GM23248 (cell line): ENCODE measurements at regions not wholly inside any gene's neighbourhood (a gene's known extent, or its start where the extent isn't known, plus 50 kb on each side); places are given as distances from the start of the nearest gene placed in this dataset.
"Not testable (repeated sequence)": the region's sequence is repeated elsewhere in the genome, so short reads cannot be mapped to it uniquely, and the experiment has no call there.

Experiments used
- DNase-seq: peaks from one replicate; pipeline ENCODE4 v3.0.0-alpha.2; 2015
- H2AFZ ChIP-seq: fragments of 200-600 bp; sonication (generic); 2 replicates; pipeline ENCODE4 v1.6.1; 2016; ENCODE audit warnings: antibody characterized with exemption
- H3F3A ChIP-seq: fragments of 200-600 bp; sonication (generic); 2 replicates; pipeline ENCODE4 v1.6.1; 2016; ENCODE audit warnings: mild to moderate bottlenecking, antibody characterized with exemption, mixed run types; ENCODE audit not compliant: insufficient read depth
- H3K27ac ChIP-seq: fragments of 200-600 bp; sonication (generic); 2 replicates; pipeline ENCODE4 v1.5.1; 2016; ENCODE audit warnings: mild to moderate bottlenecking
- H3K27me3 ChIP-seq: fragments of 200-600 bp; sonication (generic); replicated peaks from 2 replicates; pipeline ENCODE4 v1.6.1; 2016; ENCODE audit warnings: mild to moderate bottlenecking; ENCODE audit not compliant: insufficient read depth
- H3K36me3 ChIP-seq: fragments of 200-600 bp; sonication (generic); 2 replicates; pipeline ENCODE4 v1.6.1; 2016; ENCODE audit warnings: low read depth, mild to moderate bottlenecking
- H3K4me1 ChIP-seq: fragments of 200-600 bp; sonication (generic); 2 replicates; pipeline ENCODE4 v1.6.1; 2016; ENCODE audit warnings: mild to moderate bottlenecking; ENCODE audit not compliant: insufficient read depth
- H3K4me2 ChIP-seq: fragments of 200-600 bp; sonication (generic); one replicate; pipeline ENCODE4 v1.6.1; 2016; ENCODE audit warnings: mild to moderate bottlenecking; ENCODE audit not compliant: unreplicated experiment
- H3K4me3 ChIP-seq: fragments of 200-600 bp; sonication (generic); 2 replicates; pipeline ENCODE4 v1.5.1; 2016; ENCODE audit warnings: mild to moderate bottlenecking
- H3K79me2 ChIP-seq: fragments of 200-600 bp; sonication (generic); 2 replicates; pipeline ENCODE4 v1.6.1; 2016; ENCODE audit warnings: mild to moderate bottlenecking; ENCODE audit not compliant: insufficient read depth
- H3K9ac ChIP-seq: fragments of 200-600 bp; sonication (generic); 2 replicates; pipeline ENCODE4 v1.6.1; 2016; ENCODE audit warnings: mild to moderate bottlenecking
- H3K9me2 ChIP-seq: fragments of 200-600 bp; sonication (generic); 2 replicates; pipeline ENCODE4 v1.6.1; 2016; ENCODE audit warnings: mixed run types, mild to moderate bottlenecking, moderate library complexity; ENCODE audit not compliant: insufficient read depth
- H3K9me3 ChIP-seq: fragments of 200-600 bp; sonication (generic); one replicate; pipeline ENCODE4 v1.6.1; 2017; ENCODE audit warnings: low read depth
- H4K20me1 ChIP-seq: fragments of 200-600 bp; sonication (generic); 2 replicates; pipeline ENCODE4 v1.6.0; 2016; ENCODE audit not compliant: insufficient read depth
- EZH2 ChIP-seq: fragments of 200-600 bp; sonication (generic); IDR thresholded peaks from 2 replicates; pipeline ENCODE4 v1.6.1; 2018; ENCODE audit warnings: antibody characterized with exemption, mild to moderate bottlenecking; ENCODE audit not compliant: insufficient read depth, poor library complexity, severe bottlenecking
- EZH2phosphoT487 ChIP-seq: fragments of 200-600 bp; sonication (generic); IDR thresholded peaks from 2 replicates; pipeline ENCODE4 v1.6.1; 2018; ENCODE audit warnings: antibody characterized with exemption, moderate library complexity, mild to moderate bottlenecking, low read depth; ENCODE audit not compliant: insufficient read depth
- WGBS, 2 experiments: methylation state at CpG; one replicate each; pipeline ENCODE4 v1.1.6; 2015 to 2017; ENCODE audit warnings: low lambda C conversion rate in 2 of 2, low coverage in 1 of 2; ENCODE audit errors: missing lambda C conversion rate in 2 of 2; 5-methylcytosine and 5-hydroxymethylcytosine counted together
- in situ Hi-C: fragments of 300-500 bp; cut with MboI; formaldehyde crosslinking; loops from 2 replicates; pipeline ENCODE4 v1.15.0; 2020

DNA sequence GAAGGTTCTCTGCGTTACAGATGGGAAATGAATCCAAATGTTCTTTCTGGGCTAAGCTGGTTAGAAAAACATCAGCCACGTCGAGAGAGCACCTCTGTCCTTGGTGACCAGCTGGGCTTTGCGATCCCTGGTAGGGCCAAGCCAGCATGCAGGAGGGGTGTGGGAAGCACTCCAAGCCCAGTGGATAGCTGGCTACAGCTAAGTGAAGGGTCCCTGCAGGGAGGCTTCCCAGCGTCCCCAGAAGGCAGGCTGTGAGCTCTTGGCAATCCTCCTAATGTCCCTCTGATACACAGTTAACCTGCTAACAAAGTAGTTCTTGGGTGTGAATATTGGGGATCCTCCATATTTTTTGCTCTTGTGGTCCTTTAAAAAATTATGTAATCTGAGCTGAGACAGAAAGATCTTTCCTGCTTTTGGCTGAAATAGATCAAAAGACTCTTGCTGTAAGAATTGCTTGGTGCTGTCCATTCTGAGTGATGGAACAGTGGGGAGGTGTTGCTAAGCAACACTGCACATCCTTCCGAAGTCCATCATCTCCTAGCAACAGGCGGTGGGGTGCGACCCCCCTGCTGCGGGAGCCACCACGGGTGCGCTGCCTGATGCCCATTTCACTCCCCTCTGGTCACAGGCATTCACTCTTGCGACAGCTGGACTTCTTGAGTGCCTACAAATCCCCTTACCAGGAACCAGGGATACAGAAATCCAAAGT is 88.5 kb upstream of the UXS1 start:
- no peak for DNase-seq
- no peaks in the 10 kb centered on the region for H4K20me1 ChIP-seq
- no peak overlapping the region for H3K9ac ChIP-seq
- peaks cover 3% of the 10 kb centered on the region; the same call in 1 of the 2 replicates for H3K27me3 ChIP-seq
- no peak overlapping the region for H2AFZ ChIP-seq
- H3K4me2 ChIP-seq = no peak overlapping the region
- in situ Hi-C loops = no loop called here
- 48 to 55% methylated on average over 12 of the region's 12 CpGs for WGBS, 2 experiments
- no peaks in the 10 kb centered on the region for H3K9me2 ChIP-seq
- no peaks in the 10 kb centered on the region for H3K4me1 ChIP-seq
- H3K79me2 ChIP-seq = no peaks in the 10 kb centered on the region
- H3F3A ChIP-seq = no peaks in the 10 kb centered on the region
- H3K4me3 ChIP-seq = no peak overlapping the region
- H3K27ac ChIP-seq = no peak overlapping the region
- no peaks in the 10 kb centered on the region for H3K36me3 ChIP-seq
- H3K9me3 ChIP-seq = no peaks in the 10 kb centered on the region
- TF ChIP-seq EZH2 = no peak
- no peak for TF ChIP-seq EZH2phosphoT487

GRCh38 chr2:106281907-106282430 is 87.9 kb upstream of the UXS1 start:
- H3F3A ChIP-seq, H3K36me3 ChIP-seq, H3K79me2 ChIP-seq, H3K27me3 ChIP-seq, DNase-seq, H3K9me3 ChIP-seq, H3K4me1 ChIP-seq, H3K4me3 ChIP-seq, H3K9ac ChIP-seq, in situ Hi-C loops, H3K4me2 ChIP-seq, H3K27ac ChIP-seq, H3K9me2 ChIP-seq, H4K20me1 ChIP-seq, H2AFZ ChIP-seq: not testable (repeated sequence)
- 63 to 66% methylated on average over 8 to 10 of the region's 11 CpGs for WGBS, 2 experiments

DNA sequence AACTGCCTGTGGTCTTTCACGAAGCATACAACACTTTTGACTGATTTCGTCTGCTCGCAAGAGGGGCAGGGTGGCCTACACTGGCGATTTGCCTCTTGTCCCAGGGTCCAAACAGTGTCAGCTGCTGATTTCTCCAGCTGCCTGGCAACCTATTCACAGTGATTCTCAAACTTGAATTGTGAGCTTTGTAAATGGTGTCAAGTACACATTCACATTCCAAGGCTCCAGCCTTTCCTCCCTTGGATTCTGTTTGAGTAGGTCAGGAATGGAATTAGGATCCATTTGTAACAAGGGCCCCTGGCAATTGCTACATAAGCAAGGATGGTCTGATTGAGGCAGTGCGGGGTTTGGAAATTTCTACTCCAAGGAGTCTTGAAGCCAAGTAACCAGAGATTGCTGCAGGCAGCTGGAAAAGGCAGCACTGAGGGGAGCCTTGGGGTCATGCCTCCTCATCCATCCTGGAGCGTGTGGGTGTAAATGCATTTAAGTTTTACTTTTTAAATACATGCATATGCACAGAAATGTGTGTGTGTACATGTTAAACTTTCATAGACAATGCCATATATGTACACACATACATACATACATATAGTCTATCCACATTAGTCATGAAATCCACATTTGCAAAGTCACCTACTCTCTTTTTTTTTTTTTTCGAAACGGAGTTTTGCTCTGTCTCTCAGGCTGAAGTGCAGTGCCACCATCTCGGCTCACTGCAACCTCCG is 86.8 kb upstream of the UXS1 start:
- Histone ChIP-seq H3K79me2 (no peaks in the 10 kb centered on the region), H4K20me1 (no peaks in the 10 kb centered on the region), H3K27me3 (peaks cover 3% of the 10 kb centered on the region; the same call in 1 of the 2 replicates), H3K4me3 (no peak overlapping the region), H3K9ac (no peak overlapping the region), H3K4me2 (no peak overlapping the region), H3K27ac (no peak overlapping the region), H3F3A (no peaks in the 10 kb centered on the region), H3K4me1 (no peaks in the 10 kb centered on the region), H3K9me3 (no peaks in the 10 kb centered on the region), H3K9me2 (no peaks in the 10 kb centered on the region), H3K36me3 (no peaks in the 10 kb centered on the region), H2AFZ (no peak overlapping the region)
- WGBS, 2 experiments = 48 to 51% methylated on average over 10 of the region's 10 CpGs
- no peak for DNase-seq
- no peak for TF ChIP-seq EZH2phosphoT487
- no peak for TF ChIP-seq EZH2
- in situ Hi-C loops = no loop called here

GRCh38 chr2:106280224-106280623 is 86.1 kb upstream of the UXS1 start:
- Histone ChIP-seq H4K20me1 (no peaks in the 10 kb centered on the region), H3F3A (no peaks in the 10 kb centered on the region), H3K4me2 (no peak overlapping the region), H3K4me1 (no peaks in the 10 kb centered on the region), H3K9me3 (no peaks in the 10 kb centered on the region), H3K9me2 (no peaks in the 10 kb centered on the region), H3K36me3 (no peaks in the 10 kb centered on the region), H2AFZ (no peak overlapping the region), H3K27me3 (peaks cover 3% of the 10 kb centered on the region; the same call in 1 of the 2 replicates), H3K27ac (no peak overlapping the region), H3K79me2 (no peaks in the 10 kb centered on the region), H3K9ac (no peak overlapping the region), H3K4me3 (no peak overlapping the region)
- DNase-seq = no peak
- in situ Hi-C loops = no loop called here
- 37 to 41% methylated on average over 3 of the region's 3 CpGs for WGBS, 2 experiments
- TF ChIP-seq EZH2 (no peak), EZH2phosphoT487 (no peak)
